Activated naive CD8-positive, alpha-beta T cell treated with anti-CD3 and anti-CD28 coated beads, Interleukin-2, amount 50 U/mL, for 24 hours (primary cell): ENCODE measurements at regions not wholly inside any gene's neighbourhood (a gene's known extent, or its start where the extent isn't known, plus 50 kb on each side); places are given as distances from the start of the nearest gene placed in this dataset.

Experiments
- ATAC-seq: fragments of 150-1000 bp; cut with Tn5 transposase; one replicate; pipeline ENCODE4 v1.10.0; 2021
- DNase-seq: peaks from one replicate; pipeline ENCODE4 v3.0.0; 2021
- H3K27ac Mint-ChIP-seq: one replicate; pipeline ENCODE4 v1.8.0; 2021; ENCODE audit warnings: mild to moderate bottlenecking, mixed read lengths
- H3K27me3 Mint-ChIP-seq: one replicate; pipeline ENCODE4 v1.8.0; 2021; ENCODE audit warnings: mixed read lengths
- H3K36me3 Mint-ChIP-seq: one replicate; pipeline ENCODE4 v1.8.0; 2021; ENCODE audit warnings: low read depth, mixed read lengths
- H3K4me1 Mint-ChIP-seq: one replicate; pipeline ENCODE4 v1.8.0; 2021; ENCODE audit warnings: mixed read lengths
- H3K4me3 Mint-ChIP-seq: one replicate; pipeline ENCODE4 v1.8.0; 2021; ENCODE audit warnings: mild to moderate bottlenecking, moderate library complexity, mixed read lengths
- H3K9me3 Mint-ChIP-seq: one replicate; pipeline ENCODE4 v1.8.0; 2021; ENCODE audit warnings: mixed read lengths

DNA sequence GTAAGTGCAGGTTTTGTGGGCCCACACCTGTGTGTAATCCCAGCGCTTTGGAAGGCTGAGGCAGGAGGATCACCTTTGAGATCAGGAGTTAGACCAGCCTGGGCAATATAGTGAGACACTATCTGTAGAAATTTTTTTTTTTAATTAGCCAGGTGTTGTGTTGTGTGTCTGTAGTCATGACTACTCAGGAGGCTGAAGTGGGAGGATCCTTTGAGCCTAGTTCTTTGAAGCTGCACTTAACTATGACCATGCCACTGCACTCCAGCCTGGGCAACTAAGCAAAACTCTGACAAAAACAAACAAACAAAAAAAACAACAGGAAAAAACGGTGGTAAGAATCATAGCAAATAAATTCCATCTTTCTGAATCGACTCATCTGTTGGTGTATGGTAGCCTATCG, 268.6 kb upstream of the PDGFD start:
- DNase-seq, result no peak

DNA sequence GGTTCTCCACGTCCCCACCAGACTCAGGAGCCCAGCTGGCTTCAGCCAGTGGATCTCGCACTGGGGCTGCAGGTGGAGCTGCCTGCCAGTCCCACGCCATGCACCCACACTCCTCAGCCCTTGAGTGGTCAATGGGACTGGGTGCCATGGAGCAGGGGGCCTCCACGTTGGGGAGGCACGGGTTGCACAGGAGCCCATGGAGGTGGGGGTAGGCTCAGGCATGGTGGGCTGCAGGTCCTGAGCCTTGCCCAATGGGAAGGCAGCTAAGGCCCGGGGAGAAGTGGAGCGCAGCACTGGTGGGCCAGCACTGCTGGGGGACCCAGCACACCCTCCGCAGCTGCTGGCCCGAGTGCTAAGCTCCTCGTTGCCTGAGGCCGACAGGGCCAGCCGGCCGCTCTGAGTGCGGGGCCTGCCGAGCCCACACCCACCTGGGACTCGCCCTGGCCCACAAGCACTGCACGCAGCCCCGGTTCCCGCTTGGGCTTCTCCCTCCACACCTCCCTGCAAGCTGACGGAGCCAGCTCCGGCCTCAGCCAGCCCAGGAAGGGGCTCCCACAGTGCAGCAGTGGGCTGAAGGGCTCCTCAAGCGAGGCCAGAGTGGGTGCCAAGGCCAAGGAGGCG, 258.5 kb upstream of the PDGFD start:
- Mint-ChIP-seq H3K27ac (no peak overlapping the region), H3K4me1 (no peaks in the 10 kb centered on the region), H3K9me3 (no peaks in the 10 kb centered on the region), H3K36me3 (no peaks in the 10 kb centered on the region), H3K4me3 (no peak overlapping the region), H3K27me3 (no peaks in the 10 kb centered on the region)
- no peak for DNase-seq
- ATAC-seq, result no peak

More for the DNA sequence above, 268.6 kb upstream of the PDGFD start:
- Mint-ChIP-seq H3K4me1 (no peaks in the 10 kb centered on the region), H3K4me3 (no peak overlapping the region), H3K27ac (no peak overlapping the region), H3K9me3 (no peaks in the 10 kb centered on the region), H3K36me3 (no peaks in the 10 kb centered on the region), H3K27me3 (peaks cover 9% of the 10 kb centered on the region)
- ATAC-seq, result no peak

DNA sequence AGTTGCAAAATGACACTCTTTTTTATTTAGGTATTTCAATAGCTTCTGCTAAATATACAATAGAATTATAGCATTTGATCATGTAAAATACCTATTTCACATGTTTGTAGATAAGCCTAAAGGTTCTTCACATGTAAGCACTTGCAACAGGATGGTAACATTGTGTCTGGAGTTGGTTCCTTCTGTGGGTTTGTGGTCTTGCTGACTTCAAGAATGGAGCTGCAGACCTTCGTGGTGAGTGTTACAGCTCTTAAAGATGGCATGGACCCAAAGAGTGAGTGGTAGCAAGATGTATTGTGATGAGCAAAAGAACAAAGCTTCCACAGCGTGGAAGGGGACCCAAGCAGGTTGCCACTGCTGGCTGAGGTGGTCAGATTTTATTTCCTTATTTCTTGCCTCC, 246.4 kb upstream of the PDGFD start:
- Mint-ChIP-seq H3K27ac (no peak overlapping the region), H3K4me1 (no peaks in the 10 kb centered on the region), H3K27me3 (no peaks in the 10 kb centered on the region), H3K9me3 (no peaks in the 10 kb centered on the region), H3K36me3 (no peaks in the 10 kb centered on the region), H3K4me3 (no peak overlapping the region)
- DNase-seq (no peak), ATAC-seq (no peak)

DNA sequence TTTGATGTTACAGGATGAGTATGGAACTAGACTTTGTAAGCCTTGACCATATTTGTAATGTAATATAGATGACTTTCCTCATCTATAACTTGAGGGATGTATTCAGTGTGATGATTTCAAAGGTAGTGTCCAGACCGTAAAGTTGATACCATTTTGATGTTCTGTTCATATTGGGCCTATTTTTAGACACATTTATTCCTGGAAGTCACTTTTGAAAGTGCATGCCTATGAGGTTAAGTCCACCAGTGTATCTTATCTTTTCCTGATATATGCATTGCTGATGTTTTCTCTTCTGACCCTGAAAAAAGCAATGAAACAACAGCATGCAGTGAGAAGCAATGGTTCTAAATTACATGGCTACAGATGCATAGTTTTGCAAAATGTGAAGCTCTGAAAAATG, 244.7 kb upstream of the PDGFD start:
- no peaks in the 10 kb centered on the region for H3K27me3 Mint-ChIP-seq
- H3K9me3 Mint-ChIP-seq, result no peaks in the 10 kb centered on the region
- no peak for ATAC-seq
- H3K27ac Mint-ChIP-seq, result no peak overlapping the region
- no peak for DNase-seq
- H3K4me1 Mint-ChIP-seq, result no peaks in the 10 kb centered on the region
- H3K4me3 Mint-ChIP-seq, result no peak overlapping the region
- no peaks in the 10 kb centered on the region for H3K36me3 Mint-ChIP-seq

DNA sequence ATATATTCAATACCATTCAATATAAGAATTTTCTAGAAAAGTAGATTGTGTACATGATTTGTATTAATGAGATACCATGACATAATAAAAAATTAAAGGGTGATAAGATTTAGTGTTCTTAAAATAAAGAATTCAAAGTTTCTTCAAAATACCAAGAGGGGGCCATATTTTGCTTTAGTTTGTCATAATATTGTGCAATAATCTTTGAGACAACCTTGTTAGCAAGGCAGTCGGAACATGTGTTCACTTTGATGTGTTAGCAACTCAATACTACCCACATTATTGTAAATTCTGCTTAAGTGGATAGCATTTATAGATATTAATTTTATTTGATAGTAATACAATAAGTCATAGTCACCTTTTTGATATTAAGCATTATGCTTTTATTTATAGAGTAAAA, 241.3 kb upstream of the PDGFD start:
- Mint-ChIP-seq H3K9me3 (no peaks in the 10 kb centered on the region), H3K27ac (no peak overlapping the region), H3K27me3 (no peaks in the 10 kb centered on the region), H3K36me3 (no peaks in the 10 kb centered on the region), H3K4me3 (no peak overlapping the region), H3K4me1 (peaks cover 7% of the 10 kb centered on the region)
- no peak for ATAC-seq
- DNase-seq, result no peak

DNA sequence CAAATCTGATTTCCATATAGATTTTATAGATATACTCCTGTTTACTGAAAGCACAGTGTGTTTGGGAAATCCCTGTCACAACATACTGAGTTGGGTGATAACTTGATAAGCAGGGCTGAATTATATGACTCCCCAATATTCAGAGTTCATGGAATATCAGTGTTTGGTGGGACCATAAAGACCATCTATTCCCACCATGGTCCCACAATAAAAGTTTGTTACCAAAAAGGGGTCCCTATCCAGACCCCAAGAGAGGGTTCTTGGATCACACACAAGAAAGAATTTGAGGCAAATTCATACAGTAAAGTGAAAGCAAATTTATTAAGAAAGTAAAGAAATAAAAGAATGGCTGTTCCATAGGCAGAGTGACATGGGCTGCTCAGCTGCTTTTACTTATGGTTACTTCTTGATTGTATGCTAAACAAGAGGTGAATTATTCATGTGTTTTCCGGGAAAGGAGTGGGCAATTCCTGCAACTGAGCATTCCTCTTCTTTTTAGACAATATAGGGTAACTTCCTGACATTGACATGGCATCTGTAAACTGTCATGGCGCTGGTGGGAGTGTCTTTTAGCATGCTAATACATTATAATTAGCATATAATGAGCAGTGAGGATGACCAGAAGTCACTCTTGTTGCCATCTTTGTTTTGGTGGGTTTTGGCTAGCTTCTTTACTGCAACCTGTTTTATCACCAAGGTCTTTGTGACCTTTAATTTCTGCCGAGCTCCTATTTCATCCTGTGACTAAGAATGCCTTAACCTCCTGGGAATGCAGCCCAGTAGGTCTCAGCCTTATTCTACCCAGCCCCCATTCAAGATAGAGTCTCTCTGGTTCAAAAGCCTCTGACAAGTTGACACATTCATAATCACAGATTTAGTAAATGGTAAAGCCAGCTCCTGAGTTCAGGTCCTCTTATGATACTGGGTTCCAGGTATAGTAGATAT, 240.6 kb upstream of the PDGFD start:
- H3K36me3 Mint-ChIP-seq, result no peaks in the 10 kb centered on the region
- H3K9me3 Mint-ChIP-seq, result no peaks in the 10 kb centered on the region
- ATAC-seq, result no peak
- no peaks in the 10 kb centered on the region for H3K27me3 Mint-ChIP-seq
- H3K4me3 Mint-ChIP-seq, result no peak overlapping the region
- H3K27ac Mint-ChIP-seq, result no peak overlapping the region
- peaks cover 7% of the 10 kb centered on the region for H3K4me1 Mint-ChIP-seq
- DNase-seq, result no peak

DNA sequence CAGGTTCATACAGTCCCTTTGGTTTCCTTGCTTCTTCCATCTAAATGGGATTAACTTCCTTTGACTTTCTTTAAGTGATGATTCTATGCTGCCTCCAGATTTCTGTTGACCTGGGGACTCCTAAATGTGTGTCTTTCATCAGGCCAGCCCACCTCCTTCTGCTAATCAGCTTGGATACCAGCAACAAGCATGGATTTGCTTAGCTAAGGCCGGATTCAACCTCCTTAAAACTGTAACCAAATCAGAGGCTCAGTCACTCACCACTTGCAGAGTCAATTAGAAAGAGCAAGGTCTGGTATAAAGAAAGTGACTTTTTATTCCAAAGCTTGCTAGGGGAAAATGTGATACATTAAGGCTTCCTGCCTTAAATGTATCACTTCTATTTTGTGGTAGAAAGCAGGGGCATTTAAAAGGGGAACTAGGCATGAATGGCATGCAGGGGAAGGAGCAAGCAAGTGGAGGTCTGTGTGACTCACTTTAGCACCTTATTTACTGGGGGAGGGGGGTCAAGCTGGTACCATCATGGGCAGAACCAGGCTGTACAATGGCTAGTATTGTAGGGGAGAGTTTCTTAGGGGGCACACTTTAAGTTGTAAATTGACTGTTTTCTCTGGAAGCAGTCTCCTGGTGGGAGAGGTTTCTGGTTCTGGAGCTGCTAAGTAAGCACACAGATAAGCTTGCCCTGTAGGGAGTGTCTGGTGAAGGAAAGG, 239.0 kb upstream of the PDGFD start:
- no peak overlapping the region for H3K4me3 Mint-ChIP-seq
- ATAC-seq, result peak; percentile 88
- no peaks in the 10 kb centered on the region for H3K27me3 Mint-ChIP-seq
- H3K9me3 Mint-ChIP-seq, result no peaks in the 10 kb centered on the region
- no peak overlapping the region for H3K27ac Mint-ChIP-seq
- no peak for DNase-seq
- no peaks in the 10 kb centered on the region for H3K36me3 Mint-ChIP-seq
- H3K4me1 Mint-ChIP-seq, result peaks cover 7% of the 10 kb centered on the region

DNA sequence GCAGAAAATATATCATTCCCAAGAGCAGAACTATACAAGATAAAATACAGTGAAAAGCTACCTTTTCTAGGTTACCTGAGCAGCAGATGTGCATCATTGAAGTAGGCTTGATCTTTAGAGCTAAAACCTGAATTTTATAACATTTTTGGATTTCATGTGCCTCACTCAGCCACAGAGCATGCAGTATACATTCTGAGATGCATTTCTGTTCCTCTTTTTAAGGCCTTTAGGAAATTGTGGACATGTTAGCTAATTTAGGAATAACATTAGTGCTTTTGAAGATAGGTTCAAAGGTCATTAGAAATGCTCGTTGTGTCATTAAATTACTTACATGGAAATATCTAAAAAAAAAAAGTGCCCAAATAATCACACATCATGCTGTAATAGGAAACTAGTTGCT, 230.6 kb upstream of the PDGFD start:
- Mint-ChIP-seq H3K27me3 (no peaks in the 10 kb centered on the region), H3K4me1 (no peaks in the 10 kb centered on the region), H3K36me3 (no peaks in the 10 kb centered on the region), H3K4me3 (no peak overlapping the region), H3K27ac (no peak overlapping the region), H3K9me3 (no peaks in the 10 kb centered on the region)
- no peak for ATAC-seq
- no peak for DNase-seq

DNA sequence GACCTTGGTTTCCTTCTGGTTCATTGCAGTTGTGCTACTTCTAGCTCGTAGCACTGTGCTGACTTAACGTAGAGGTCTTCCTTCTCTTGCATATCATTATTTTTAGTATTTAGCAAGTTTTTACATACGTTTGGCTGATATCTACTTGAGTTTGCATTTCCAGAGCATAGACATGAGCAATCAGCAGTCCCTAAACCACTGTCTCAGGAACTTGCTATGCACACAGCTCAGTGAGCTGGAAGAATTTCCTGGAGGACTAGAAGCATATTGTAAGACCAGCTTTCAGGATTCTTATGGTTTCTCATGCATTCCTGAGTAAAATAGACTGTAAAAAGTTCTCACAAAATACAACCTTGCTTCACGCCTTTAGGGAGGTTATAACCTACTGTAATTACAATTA, 226.7 kb upstream of the PDGFD start:
- ATAC-seq, result no peak

DNA sequence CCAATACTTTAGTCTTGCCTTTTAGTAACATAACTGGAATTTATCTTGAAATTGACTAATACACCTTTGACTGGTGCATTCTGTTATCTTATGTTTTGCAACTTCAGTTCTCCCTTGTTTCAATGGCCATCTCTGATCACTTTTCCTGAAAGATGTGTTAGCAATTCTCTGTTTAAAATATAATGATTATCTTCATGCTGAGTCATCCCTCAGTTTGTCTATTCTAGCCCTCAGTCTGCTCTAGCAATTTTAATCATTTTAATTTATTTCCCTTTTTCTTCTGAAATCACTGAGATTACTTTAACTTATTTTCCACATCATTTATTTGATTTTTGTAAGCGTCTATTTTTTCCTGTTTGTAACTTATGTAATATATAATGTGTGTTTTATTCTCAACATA, 221.9 kb upstream of the PDGFD start:
- Mint-ChIP-seq H3K4me1 (no peaks in the 10 kb centered on the region), H3K9me3 (no peaks in the 10 kb centered on the region), H3K36me3 (no peaks in the 10 kb centered on the region), H3K4me3 (no peak overlapping the region), H3K27ac (no peak overlapping the region), H3K27me3 (no peaks in the 10 kb centered on the region)
- DNase-seq (no peak), ATAC-seq (no peak)

More for the DNA sequence above, 226.7 kb upstream of the PDGFD start:
- Mint-ChIP-seq H3K4me3 (no peak overlapping the region), H3K27me3 (no peaks in the 10 kb centered on the region), H3K36me3 (no peaks in the 10 kb centered on the region), H3K9me3 (no peaks in the 10 kb centered on the region), H3K27ac (no peak overlapping the region), H3K4me1 (no peaks in the 10 kb centered on the region)
- no peak for DNase-seq

DNA sequence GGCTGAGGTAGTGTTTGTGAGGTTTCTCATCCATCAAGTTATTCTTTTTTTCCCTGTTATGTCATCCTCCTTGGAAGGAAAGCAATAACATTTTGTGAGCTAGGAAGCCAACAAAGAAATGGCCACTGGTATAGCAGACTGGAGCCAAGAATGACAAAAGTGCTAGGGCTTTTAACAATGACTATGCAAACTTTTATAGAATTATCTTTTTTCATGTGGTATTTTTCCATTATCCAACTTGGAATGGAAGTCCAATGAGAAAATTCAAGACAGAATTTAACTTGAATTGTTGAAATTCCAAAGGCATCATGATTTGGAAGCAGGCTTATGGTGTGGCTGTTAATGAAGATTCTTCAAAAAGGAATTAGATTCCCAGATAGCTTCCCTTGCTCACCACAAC, 216.4 kb upstream of the PDGFD start:
- no peaks in the 10 kb centered on the region for H3K4me1 Mint-ChIP-seq
- H3K27me3 Mint-ChIP-seq, result no peaks in the 10 kb centered on the region
- H3K9me3 Mint-ChIP-seq, result no peaks in the 10 kb centered on the region
- H3K4me3 Mint-ChIP-seq, result no peak overlapping the region
- DNase-seq (no peak), ATAC-seq (no peak)
- H3K27ac Mint-ChIP-seq, result no peak overlapping the region
- no peaks in the 10 kb centered on the region for H3K36me3 Mint-ChIP-seq

DNA sequence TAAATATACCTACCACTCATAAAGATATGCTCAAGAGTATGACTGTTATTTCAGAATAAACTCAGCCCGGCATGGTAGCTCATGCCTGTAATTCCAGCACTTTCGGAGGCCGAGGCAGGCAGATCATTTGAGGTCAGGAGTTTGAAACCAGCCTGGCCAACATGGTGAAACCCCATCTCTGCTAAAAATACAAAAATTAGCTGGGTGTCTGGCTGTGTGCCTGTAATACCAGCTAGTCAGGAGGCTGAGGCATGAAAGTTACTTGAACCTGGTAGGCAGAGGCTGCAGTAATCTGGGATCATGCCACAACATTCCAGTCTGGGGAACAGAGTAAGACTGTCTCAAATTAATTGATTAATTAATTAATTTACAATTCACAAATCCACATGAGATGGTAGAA, 208.2 kb upstream of the PDGFD start:
- Mint-ChIP-seq H3K4me3 (no peak overlapping the region), H3K4me1 (no peaks in the 10 kb centered on the region), H3K9me3 (no peaks in the 10 kb centered on the region), H3K27me3 (peaks cover 2% of the 10 kb centered on the region), H3K27ac (no peak overlapping the region), H3K36me3 (no peaks in the 10 kb centered on the region)
- ATAC-seq (no peak), DNase-seq (no peak)

DNA sequence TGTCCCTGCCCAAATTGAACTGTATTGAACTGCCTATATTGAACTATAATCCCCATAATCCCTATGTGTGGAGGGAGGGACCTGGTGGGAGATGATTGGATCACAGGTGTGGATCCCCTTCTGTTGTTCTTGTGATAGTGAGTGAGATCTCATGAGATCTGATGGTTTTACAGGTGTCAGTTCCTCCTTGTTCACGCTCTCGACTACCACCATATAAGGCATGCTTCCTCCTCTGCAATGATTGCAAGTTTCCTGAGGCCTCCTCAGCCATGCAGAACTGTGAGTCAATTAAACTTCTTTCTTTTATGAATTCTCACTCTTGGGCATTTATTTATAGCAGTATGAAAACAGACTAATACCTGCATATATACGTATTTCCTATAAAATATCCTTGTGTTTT, 206.5 kb upstream of the PDGFD start:
- peaks cover 2% of the 10 kb centered on the region for H3K27me3 Mint-ChIP-seq
- H3K9me3 Mint-ChIP-seq, result no peaks in the 10 kb centered on the region
- H3K4me3 Mint-ChIP-seq, result no peak overlapping the region
- no peak for ATAC-seq
- no peaks in the 10 kb centered on the region for H3K36me3 Mint-ChIP-seq
- DNase-seq, result no peak
- no peak overlapping the region for H3K27ac Mint-ChIP-seq
- no peaks in the 10 kb centered on the region for H3K4me1 Mint-ChIP-seq

DNA sequence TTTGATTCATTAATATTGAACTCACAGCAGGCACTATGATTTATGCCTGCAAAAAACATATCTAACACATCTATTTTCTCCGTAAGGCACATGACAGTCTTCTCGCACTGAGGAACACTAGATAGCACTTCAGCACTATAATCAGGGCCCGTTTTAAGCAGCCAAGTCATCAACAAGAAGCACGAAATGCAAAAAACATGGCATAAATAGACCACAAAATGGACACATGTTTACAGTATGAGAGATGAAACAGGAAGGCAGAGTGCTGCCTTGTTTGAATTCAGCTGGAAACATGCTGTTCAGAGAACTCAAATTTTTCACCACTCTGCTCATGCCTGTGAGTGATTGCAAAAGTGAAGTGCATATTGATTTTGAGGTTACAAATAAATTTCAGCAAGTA, 205.8 kb upstream of the PDGFD start:
- no peak for DNase-seq
- no peak for ATAC-seq
- H3K4me1 Mint-ChIP-seq, result no peaks in the 10 kb centered on the region
- H3K27me3 Mint-ChIP-seq, result peaks cover 2% of the 10 kb centered on the region
- H3K27ac Mint-ChIP-seq, result no peak overlapping the region
- no peak overlapping the region for H3K4me3 Mint-ChIP-seq
- H3K9me3 Mint-ChIP-seq, result no peaks in the 10 kb centered on the region
- no peaks in the 10 kb centered on the region for H3K36me3 Mint-ChIP-seq

DNA sequence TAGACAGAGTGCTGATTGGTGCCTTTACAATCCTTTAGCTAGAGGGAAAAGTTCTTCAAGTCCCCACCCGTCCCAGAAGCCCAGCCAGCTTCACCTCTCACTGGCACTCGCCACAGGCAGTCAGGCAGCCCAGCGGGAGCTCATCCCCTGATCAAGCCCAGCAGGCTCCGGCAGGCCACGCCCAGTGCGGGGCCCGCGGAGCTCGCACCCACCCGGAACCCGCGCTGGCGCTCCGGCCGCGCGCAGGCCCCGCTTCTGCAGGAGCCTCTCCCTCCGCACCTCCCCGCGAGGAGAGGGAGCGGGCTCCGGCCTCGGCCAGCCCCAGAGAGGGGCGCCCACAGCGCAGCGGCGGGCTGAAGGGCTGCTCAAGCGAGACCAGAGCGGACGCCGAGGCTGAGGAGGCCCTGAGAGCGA, 202.4 kb upstream of the PDGFD start:
- no peak for ATAC-seq
- Mint-ChIP-seq H3K27me3 (peaks cover 2% of the 10 kb centered on the region), H3K27ac (no peak overlapping the region), H3K4me3 (no peak overlapping the region), H3K9me3 (no peaks in the 10 kb centered on the region), H3K36me3 (no peaks in the 10 kb centered on the region), H3K4me1 (no peaks in the 10 kb centered on the region)
- no peak for DNase-seq
